Stimulated activated CD4-positive, alpha-beta T cell treated with anti-CD3 and anti-CD28 coated beads, Interleukin-12 subunit alpha, Interleukin-12 subunit beta, amount 100 ng/mL, for 24 hours (primary cell): ENCODE measurements at regions not wholly inside any gene's neighbourhood (a gene's known extent, or its start where the extent isn't known, plus 50 kb on each side); places are given as distances from the start of the nearest gene placed in this dataset.

ENCODE experiments used
- DNase-seq, 2 experiments: peaks; one replicate each; pipeline ENCODE4 v3.0.0-alpha.2; 2020; ENCODE audit warnings: low read depth in 2 of 2

- DNase-seq = no peak
These were observed 52.0 kb downstream of the LRATD1 start for GRCh38 chr2:14684516-14684915.

GRCh38 chr2:14690926-14691325, 58.4 kb downstream of the LRATD1 start:
- DNase-seq = no peak

GRCh38 chr2:14693874-14694273, 61.4 kb downstream of the LRATD1 start:
- no peak for DNase-seq

GRCh38 chr2:14700753-14701152, 68.2 kb downstream of the LRATD1 start:
- DNase-seq = no peak

- DNase-seq = no peak
These were observed 69.7 kb downstream of the LRATD1 start for GRCh38 chr2:14702258-14702657.

- DNase-seq = no peak
These were observed 73.7 kb downstream of the LRATD1 start for GRCh38 chr2:14706201-14706600.

- DNase-seq = no peak
These were observed 79.6 kb downstream of the LRATD1 start for GRCh38 chr2:14712111-14712510.

- DNase-seq = no peak
These were observed 80.7 kb downstream of the LRATD1 start for GRCh38 chr2:14713248-14713647.

- DNase-seq = no peak
These were observed 83.1 kb downstream of the LRATD1 start for GRCh38 chr2:14715600-14715999.

- no peak for DNase-seq
These were observed 83.8 kb downstream of the LRATD1 start for GRCh38 chr2:14716319-14716718.

GRCh38 chr2:14717131-14717530, 84.6 kb downstream of the LRATD1 start:
- no peak for DNase-seq

- DNase-seq = no peak
These were observed 87.8 kb downstream of the LRATD1 start for GRCh38 chr2:14720319-14720718.

- DNase-seq = no peak
These were observed 88.2 kb downstream of the LRATD1 start for GRCh38 chr2:14720739-14721138.

- DNase-seq = no peak
These were observed 90.5 kb downstream of the LRATD1 start for GRCh38 chr2:14722904-14723570.

GRCh38 chr2:14723684-14724083, 91.2 kb downstream of the LRATD1 start:
- DNase-seq = no peak

- DNase-seq = no peak
These were observed 103.2 kb downstream of the LRATD1 start for GRCh38 chr2:14735696-14736095.

- no peak for DNase-seq
These were observed 104.7 kb downstream of the LRATD1 start for GRCh38 chr2:14737201-14737600.

- DNase-seq = no peak
These were observed 111.3 kb downstream of the LRATD1 start for GRCh38 chr2:14743861-14744260.

- DNase-seq = no peak
These were observed 113.0 kb downstream of the LRATD1 start for GRCh38 chr2:14745288-14746076.

GRCh38 chr2:14746133-14746532, 113.6 kb downstream of the LRATD1 start:
- DNase-seq = no peak

- DNase-seq = no peak
These were observed 114.9 kb downstream of the LRATD1 start for GRCh38 chr2:14747447-14747846.

GRCh38 chr2:14749884-14750283, 117.4 kb downstream of the LRATD1 start:
- DNase-seq = no peak

- no peak for DNase-seq
These were observed 117.9 kb downstream of the LRATD1 start for GRCh38 chr2:14750433-14750832.
